ENCODE measurements at regions not wholly inside any gene's neighbourhood (a gene's known extent, or its start where the extent isn't known, plus 50 kb on each side); places are given as distances from the start of the nearest gene placed in this dataset.
"Not testable (repeated sequence)": the region's sequence is repeated elsewhere in the genome, so short reads cannot be mapped to it uniquely, and the experiment has no call there.

- H3K27me3 Mint-ChIP-seq, result no peaks in the 10 kb centered on the region
- no peaks in the 10 kb centered on the region for H3K4me1 Mint-ChIP-seq (ENCODE audit: unreplicated experiment)
- H3K4me3 Mint-ChIP-seq, result no peak overlapping the region
- no peaks in the 10 kb centered on the region for H3K36me3 Mint-ChIP-seq
- DNase-seq (ENCODE audit: extremely low spot score, unreplicated experiment), result no peak
- H3K9me3 Mint-ChIP-seq, result no peaks in the 10 kb centered on the region
- H3K27ac Mint-ChIP-seq, result no peak overlapping the region
- TF ChIP-seq CTCF (conservative IDR thresholded peaks at IDR 0.05), result no peak
Measured at GRCh38 chrX:88072339-88073030, 554.9 kb downstream of the KLHL4 start.

- no peak for DNase-seq (ENCODE audit: extremely low spot score, unreplicated experiment)
- TF ChIP-seq CTCF (conservative IDR thresholded peaks at IDR 0.05), result no peak
- H3K4me1 Mint-ChIP-seq (ENCODE audit: unreplicated experiment), result no peaks in the 10 kb centered on the region
- H3K36me3 Mint-ChIP-seq, result no peaks in the 10 kb centered on the region
- no peaks in the 10 kb centered on the region for H3K9me3 Mint-ChIP-seq
- H3K27me3 Mint-ChIP-seq, result no peaks in the 10 kb centered on the region
- no peak overlapping the region for H3K4me3 Mint-ChIP-seq
- no peak overlapping the region for H3K27ac Mint-ChIP-seq
Measured at GRCh38 chrX:88101968-88102367, 584.4 kb downstream of the KLHL4 start.

GRCh38 chrX:88135735-88136134 is 611.3 kb upstream of the CPXCR1 start:
- H3K9me3 Mint-ChIP-seq, result no peaks in the 10 kb centered on the region
- no peak overlapping the region for H3K4me3 Mint-ChIP-seq
- H3K27me3 Mint-ChIP-seq, result no peaks in the 10 kb centered on the region
- no peaks in the 10 kb centered on the region for H3K36me3 Mint-ChIP-seq
- H3K27ac Mint-ChIP-seq, result no peak overlapping the region
- DNase-seq (ENCODE audit: extremely low spot score, unreplicated experiment), result no peak
- H3K4me1 Mint-ChIP-seq (ENCODE audit: unreplicated experiment), result no peaks in the 10 kb centered on the region
- TF ChIP-seq CTCF (conservative IDR thresholded peaks at IDR 0.05), result peak; percentile 76

- no peaks in the 10 kb centered on the region for H3K4me1 Mint-ChIP-seq (ENCODE audit: unreplicated experiment)
- no peaks in the 10 kb centered on the region for H3K9me3 Mint-ChIP-seq
- no peak overlapping the region for H3K4me3 Mint-ChIP-seq
- no peak for DNase-seq (ENCODE audit: extremely low spot score, unreplicated experiment)
- H3K27me3 Mint-ChIP-seq, result no peaks in the 10 kb centered on the region
- no peak overlapping the region for H3K27ac Mint-ChIP-seq
- no peak for TF ChIP-seq CTCF (conservative IDR thresholded peaks at IDR 0.05)
- H3K36me3 Mint-ChIP-seq, result no peaks in the 10 kb centered on the region
Measured at GRCh38 chrX:88136328-88136727, 610.7 kb upstream of the CPXCR1 start.

- TF ChIP-seq CTCF (conservative IDR thresholded peaks at IDR 0.05), result no peak
- H3K9me3 Mint-ChIP-seq, result no peaks in the 10 kb centered on the region
- H3K4me3 Mint-ChIP-seq, result no peak overlapping the region
- no peak for DNase-seq (ENCODE audit: extremely low spot score, unreplicated experiment)
- H3K4me1 Mint-ChIP-seq (ENCODE audit: unreplicated experiment), result no peaks in the 10 kb centered on the region
- H3K27ac Mint-ChIP-seq, result no peak overlapping the region
- no peaks in the 10 kb centered on the region for H3K36me3 Mint-ChIP-seq
- no peaks in the 10 kb centered on the region for H3K27me3 Mint-ChIP-seq
Measured at GRCh38 chrX:88146577-88146976, 600.4 kb upstream of the CPXCR1 start.

GRCh38 chrX:88170553-88170952 is 576.5 kb upstream of the CPXCR1 start:
- Mint-ChIP-seq H3K27ac (no peak overlapping the region), H3K4me3 (no peak overlapping the region), H3K27me3 (no peaks in the 10 kb centered on the region)

GRCh38 chrX:88173932-88174440 is 573.0 kb upstream of the CPXCR1 start:
- DNase-seq (ENCODE audit: extremely low spot score, unreplicated experiment); H3K27me3 Mint-ChIP-seq; H3K27ac Mint-ChIP-seq; H3K4me1 Mint-ChIP-seq (ENCODE audit: unreplicated experiment); H3K4me3 Mint-ChIP-seq; H3K9me3 Mint-ChIP-seq; H3K36me3 Mint-ChIP-seq: not testable (repeated sequence)

More at GRCh38 chrX:88170553-88170952, 576.5 kb upstream of the CPXCR1 start:
- no peak for TF ChIP-seq CTCF (conservative IDR thresholded peaks at IDR 0.05)
- no peaks in the 10 kb centered on the region for H3K36me3 Mint-ChIP-seq
- H3K9me3 Mint-ChIP-seq, result peaks cover 4% of the 10 kb centered on the region
- DNase-seq (ENCODE audit: extremely low spot score, unreplicated experiment), result no peak
- no peaks in the 10 kb centered on the region for H3K4me1 Mint-ChIP-seq (ENCODE audit: unreplicated experiment)

Measured in type B pancreatic cell (in vitro differentiated cells).